HG03139 (cell line): ENCODE measurements at regions not wholly inside any gene's neighbourhood (a gene's known extent, or its start where the extent isn't known, plus 50 kb on each side); places are given as distances from the start of the nearest gene placed in this dataset.

ENCODE experiments used
- ATAC-seq: cut with Tn5 transposase; IDR thresholded peaks from one replicate; pipeline ENCODE4 v1.9.1; 2021; ENCODE audit not compliant: unreplicated experiment

DNA sequence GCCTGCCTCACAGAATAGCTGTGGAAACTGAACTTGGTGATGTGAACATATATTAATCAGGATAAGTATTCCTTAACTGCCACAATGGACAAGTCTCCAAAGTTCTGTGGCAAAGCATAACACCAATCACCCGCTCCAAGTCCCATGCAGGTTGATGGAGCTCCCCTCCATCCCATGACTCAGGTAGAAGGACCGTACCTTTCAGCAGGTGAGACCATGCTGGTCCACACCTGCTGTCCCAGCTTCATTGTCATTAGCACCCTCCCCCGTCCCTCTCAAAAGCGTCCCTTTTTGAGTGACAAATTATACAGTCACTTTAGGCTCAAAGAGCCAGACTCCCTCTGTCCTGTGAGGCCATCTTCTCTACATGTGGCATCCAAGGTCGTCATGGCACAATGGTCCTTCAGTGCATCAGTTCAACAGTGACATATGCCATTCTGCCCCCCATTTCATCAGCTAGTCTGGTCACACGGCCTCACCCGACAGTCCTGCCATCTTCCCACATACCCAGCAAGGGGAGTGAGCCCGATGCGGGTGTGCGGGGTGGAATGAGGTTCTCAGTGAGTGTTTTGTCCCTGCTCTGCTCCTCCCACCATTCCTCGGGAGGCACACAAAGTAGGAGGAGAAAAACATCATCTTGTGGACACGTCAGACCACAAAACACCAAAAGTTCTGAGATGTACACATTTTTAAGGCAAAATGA, 136.7 kb upstream of the MYCN start:
- no peak for ATAC-seq

GRCh38 chr2:15804246-15804619, 136.1 kb upstream of the MYCN start:
- no peak for ATAC-seq

- ATAC-seq = no peak
Measured at GRCh38 chr2:15804691-15805090, 135.7 kb upstream of the MYCN start.

- no peak for ATAC-seq
Measured at GRCh38 chr2:15805206-15805605, 135.1 kb upstream of the MYCN start.

GRCh38 chr2:15805772-15806171, 134.6 kb upstream of the MYCN start:
- no peak for ATAC-seq

DNA sequence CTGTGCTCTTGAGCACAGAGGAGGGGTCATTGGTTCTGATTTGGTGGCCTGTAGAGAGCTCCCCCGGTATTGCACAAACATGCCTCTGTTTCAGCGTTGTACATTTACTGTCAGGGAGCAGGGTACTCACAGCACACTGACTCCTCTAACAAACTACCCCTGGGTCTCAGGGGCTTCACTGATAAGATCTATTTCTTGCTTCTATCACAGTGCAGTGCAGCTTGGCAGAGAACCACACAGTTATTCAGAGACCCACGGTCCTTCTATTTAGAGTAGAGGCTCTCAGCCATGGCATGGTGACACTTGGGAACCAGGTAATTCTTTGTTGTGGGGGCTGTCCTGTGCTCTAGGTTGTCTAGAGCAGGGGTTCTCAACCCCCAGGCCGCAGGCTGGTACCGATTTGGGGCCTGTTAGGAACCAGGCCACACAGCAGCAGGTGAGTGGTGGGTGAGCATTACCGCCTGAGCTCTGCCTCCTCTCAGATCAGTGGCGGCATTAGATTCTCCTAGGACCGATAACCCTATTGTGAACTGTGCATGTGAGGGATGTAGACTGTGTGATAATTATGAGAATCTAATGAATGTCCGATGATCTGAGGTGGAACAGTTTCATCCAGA, 133.4 kb upstream of the MYCN start:
- no peak for ATAC-seq

GRCh38 chr2:15807418-15808203, 132.7 kb upstream of the MYCN start:
- ATAC-seq = no peak

DNA sequence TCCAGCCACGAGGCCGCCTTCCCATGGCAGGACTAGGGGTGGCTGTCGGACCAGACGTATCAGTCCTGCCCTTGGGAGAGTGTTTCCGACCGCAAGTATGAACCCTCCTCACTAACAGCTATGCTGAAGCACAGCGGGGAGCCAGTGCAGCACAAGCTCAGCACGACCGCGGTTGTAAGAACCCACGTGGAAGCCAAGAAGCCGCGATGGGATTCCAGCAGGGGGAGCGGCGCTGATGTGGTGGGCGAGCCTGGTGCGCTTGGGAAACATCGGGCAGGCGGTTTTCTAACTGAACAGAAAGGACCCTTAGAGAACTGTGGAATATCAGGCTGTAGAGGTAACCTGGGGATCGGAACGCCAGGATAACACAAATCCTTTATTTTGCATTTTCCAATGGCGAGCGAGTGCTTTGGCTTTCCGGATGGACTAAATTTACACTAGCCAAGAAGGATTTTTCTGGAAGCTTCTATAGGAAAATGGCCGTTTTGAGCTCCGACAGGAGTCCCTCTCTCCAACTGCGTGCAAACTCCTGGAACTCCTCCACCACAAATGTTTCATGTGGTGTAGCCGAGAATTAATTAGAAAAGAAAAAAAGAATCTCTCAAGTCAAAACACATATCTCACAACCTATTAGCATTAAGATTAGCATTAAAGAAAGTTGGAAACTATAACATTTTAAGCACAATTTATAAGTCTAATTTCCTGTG, 132.0 kb upstream of the MYCN start:
- no peak for ATAC-seq

DNA sequence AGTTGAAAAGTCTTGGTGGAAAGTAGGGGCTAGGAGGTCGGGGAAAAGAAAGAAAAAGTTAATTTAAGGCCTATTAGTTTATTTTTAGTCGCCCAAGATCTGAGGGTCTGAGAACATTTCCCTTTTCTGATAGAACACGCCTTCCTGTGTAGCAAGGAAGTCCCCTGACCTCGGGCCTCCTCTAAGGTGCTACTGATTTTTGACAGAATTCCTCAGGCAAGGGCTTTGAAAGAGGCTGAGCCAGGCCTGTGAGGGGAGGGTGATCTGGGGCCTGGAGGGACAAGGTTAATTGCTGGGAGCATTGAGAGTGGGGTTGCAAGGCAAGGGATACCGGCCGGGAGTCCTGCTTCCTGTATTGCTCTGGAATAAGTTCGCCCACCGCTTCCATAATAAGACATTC, 131.4 kb upstream of the MYCN start:
- no peak for ATAC-seq

DNA sequence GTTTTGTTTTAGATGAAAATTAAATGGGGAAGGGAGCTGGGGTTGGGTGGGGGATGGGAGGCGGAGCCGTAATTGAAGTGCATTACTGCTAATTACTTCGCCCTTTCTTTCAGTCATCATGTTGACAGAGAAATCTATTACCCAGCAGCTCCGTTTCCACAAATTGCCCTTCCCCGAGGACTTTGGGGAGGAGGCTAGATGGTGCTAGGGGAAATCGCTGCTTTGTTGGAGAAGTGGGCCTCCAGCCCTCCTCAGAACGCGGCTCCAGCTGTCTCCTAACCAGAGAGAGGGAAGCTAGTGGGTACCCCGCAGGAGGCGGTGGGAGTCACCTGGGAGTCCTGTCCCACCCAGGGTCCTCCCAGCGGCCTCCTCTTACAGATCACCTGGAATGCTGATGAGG, 130.9 kb upstream of the MYCN start:
- no peak for ATAC-seq

GRCh38 chr2:15810477-15811150, 129.7 kb upstream of the MYCN start:
- no peak for ATAC-seq

DNA sequence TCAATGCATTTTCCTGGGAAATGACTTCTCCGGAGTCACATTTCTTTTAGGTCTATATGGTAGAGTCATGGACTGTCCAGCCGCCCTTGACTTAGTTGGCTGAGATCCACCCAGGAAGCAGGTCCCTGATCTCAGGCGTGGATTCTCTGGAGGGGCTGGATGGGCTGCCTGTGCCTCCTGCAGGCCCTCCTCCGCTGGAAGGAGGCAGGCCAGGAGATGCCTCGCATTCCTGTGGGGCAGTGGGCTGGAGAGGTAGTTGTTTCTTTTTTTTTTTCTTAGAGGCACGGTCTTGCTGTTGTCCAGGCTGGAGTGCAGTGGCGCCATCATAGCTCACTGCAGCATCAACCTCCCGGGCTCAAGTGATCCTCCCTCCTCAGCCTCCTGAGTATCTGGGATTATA, 129.0 kb upstream of the MYCN start:
- no peak for ATAC-seq

DNA sequence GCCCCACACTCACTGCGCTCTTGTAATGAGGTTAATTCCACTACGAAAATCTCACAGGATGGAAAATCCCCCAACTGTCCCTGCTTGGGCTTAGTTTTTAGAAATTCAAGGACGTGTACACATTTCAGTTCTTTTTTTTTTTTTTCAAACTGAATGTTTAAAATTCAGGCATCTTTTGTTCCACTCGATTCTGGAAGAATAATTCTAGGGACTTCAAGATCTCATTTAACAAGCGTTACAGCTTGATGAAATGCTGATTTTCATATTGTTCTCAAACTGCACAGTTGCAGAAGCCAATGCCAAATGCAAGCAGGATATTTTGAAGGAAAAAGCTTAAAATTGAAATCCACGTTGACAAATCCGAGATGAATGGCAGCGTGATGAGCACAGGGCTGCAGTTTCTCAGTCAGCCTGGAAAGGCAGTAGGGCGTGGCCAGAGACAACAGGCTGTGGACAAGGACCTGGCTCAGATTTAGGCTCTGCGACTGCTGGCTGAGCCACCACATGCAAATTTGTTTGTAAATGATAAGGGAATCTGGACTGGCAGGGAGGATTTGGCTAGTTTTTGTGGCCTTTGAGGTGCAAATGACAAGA, 128.1 kb upstream of the MYCN start:
- no peak for ATAC-seq

- ATAC-seq = no peak
Measured at GRCh38 chr2:15813481-15814266, 126.7 kb upstream of the MYCN start.

GRCh38 chr2:15814403-15814802, 125.9 kb upstream of the MYCN start:
- ATAC-seq = no peak

GRCh38 chr2:15814946-15815345, 125.4 kb upstream of the MYCN start:
- no peak for ATAC-seq

DNA sequence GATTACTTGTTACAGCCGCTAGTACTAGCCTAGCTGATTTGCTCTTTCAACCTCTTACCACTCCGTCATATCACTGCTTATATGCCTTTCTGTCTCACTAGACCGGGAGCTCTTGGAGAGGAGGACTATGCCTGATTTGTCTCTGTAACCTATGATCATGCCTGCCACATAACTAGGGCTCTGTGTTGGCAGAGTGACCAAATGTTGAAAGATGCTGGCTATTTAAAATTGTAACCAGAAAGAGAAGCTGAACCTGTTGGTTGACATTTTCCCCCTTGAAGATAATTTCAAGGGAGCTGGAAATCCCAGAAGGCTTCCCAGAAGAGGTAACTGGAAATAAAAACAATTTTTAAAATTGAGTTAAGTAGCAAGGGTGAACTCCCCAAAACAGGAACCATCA, 124.1 kb upstream of the MYCN start:
- no peak for ATAC-seq

GRCh38 chr2:15816674-15817406, 123.5 kb upstream of the MYCN start:
- no peak for ATAC-seq

- no peak for ATAC-seq
Measured at GRCh38 chr2:15817748-15818147, 122.6 kb upstream of the MYCN start.
